Natural killer cell (primary cell): ENCODE measurements at regions not wholly inside any gene's neighbourhood (a gene's known extent, or its start where the extent isn't known, plus 50 kb on each side); places are given as distances from the start of the nearest gene placed in this dataset.

Experiments
- ATAC-seq, 3 donors: fragments of 150-1000 bp in 2 of 3; fragments of 200-7000 bp in 1 of 3; cut with Tn5 transposase; 1 replicate in 1 of 3; 2 replicates in 2 of 3; pipeline ENCODE4 v1.10.0; 2021; ENCODE audit warnings: mild to moderate bottlenecking in 2 of 3, moderate library complexity in 2 of 3
- DNase-seq, 2 donors: peaks; one replicate each; pipeline versions ENCODE4 v3.0.0 to v3.0.0-alpha.2; 2013 to 2021; ENCODE audit warnings: mixed read lengths in 1 of 2
- H3K27ac ChIP-seq: one replicate; pipeline ENCODE4 v1.5.1; 2013; ENCODE audit warnings: mild to moderate bottlenecking, low read length
- H3K27me3 ChIP-seq: one replicate; pipeline ENCODE4 v1.6.1; 2013; ENCODE audit warnings: low read length; ENCODE audit not compliant: control insufficient read depth, insufficient read depth
- H3K36me3 ChIP-seq: one replicate; pipeline ENCODE4 v1.6.1; 2013; ENCODE audit warnings: low read length; ENCODE audit not compliant: control insufficient read depth, insufficient read depth
- H3K4me1 ChIP-seq: one replicate; pipeline ENCODE4 v1.6.1; 2013; ENCODE audit warnings: low read length; ENCODE audit not compliant: control insufficient read depth, insufficient read depth
- H3K4me3 ChIP-seq: one replicate; pipeline ENCODE4 v1.5.1; 2013; ENCODE audit warnings: low read length
- H3K9me3 ChIP-seq: one replicate; pipeline ENCODE4 v1.6.1; 2013; ENCODE audit warnings: low read length; ENCODE audit not compliant: control insufficient read depth, insufficient read depth
- H3K27ac Mint-ChIP-seq, 2 donors: one replicate each; pipeline ENCODE4 v1.8.0; 2022; ENCODE audit warnings: mild to moderate bottlenecking in 2 of 2, mixed read lengths in 2 of 2, moderate library complexity in 1 of 2
- H3K27me3 Mint-ChIP-seq, 2 donors: one replicate each; pipeline ENCODE4 v1.8.0; 2022; ENCODE audit warnings: low read depth in 2 of 2, mixed read lengths in 2 of 2
- H3K36me3 Mint-ChIP-seq: one replicate; pipeline ENCODE4 v1.8.0; 2022; ENCODE audit warnings: mixed read lengths
- H3K4me1 Mint-ChIP-seq, 2 donors: one replicate each; pipeline ENCODE4 v1.8.0; 2022; ENCODE audit warnings: mixed read lengths in 2 of 2
- H3K4me3 Mint-ChIP-seq: one replicate; pipeline ENCODE4 v1.8.0; 2022; ENCODE audit warnings: mild to moderate bottlenecking, moderate library complexity, mixed read lengths
- H3K9me3 Mint-ChIP-seq, 2 donors: one replicate each; pipeline ENCODE4 v1.8.0; 2022; ENCODE audit warnings: mixed read lengths in 2 of 2
- WGBS: methylation state at CpG from one replicate; pipeline ENCODE4 v1.1.7; 2013; ENCODE audit warnings: missing lambda C conversion rate; ENCODE audit not compliant: insufficient coverage; 5-methylcytosine and 5-hydroxymethylcytosine counted together
- intact Hi-C: fragments of 100-400 bp; cut with micrococcal nuclease; formaldehyde crosslinking; loops from one replicate; pipeline ENCODE4 v1.14.2; 2022
- TF ChIP-seq, protein P1 (sequence below): fragments of 200-600 bp; IDR thresholded peaks from one replicate; pipeline ENCODE4 v1.8.0; 2022; ENCODE audit warnings: antibody characterized with exemption

DNA sequence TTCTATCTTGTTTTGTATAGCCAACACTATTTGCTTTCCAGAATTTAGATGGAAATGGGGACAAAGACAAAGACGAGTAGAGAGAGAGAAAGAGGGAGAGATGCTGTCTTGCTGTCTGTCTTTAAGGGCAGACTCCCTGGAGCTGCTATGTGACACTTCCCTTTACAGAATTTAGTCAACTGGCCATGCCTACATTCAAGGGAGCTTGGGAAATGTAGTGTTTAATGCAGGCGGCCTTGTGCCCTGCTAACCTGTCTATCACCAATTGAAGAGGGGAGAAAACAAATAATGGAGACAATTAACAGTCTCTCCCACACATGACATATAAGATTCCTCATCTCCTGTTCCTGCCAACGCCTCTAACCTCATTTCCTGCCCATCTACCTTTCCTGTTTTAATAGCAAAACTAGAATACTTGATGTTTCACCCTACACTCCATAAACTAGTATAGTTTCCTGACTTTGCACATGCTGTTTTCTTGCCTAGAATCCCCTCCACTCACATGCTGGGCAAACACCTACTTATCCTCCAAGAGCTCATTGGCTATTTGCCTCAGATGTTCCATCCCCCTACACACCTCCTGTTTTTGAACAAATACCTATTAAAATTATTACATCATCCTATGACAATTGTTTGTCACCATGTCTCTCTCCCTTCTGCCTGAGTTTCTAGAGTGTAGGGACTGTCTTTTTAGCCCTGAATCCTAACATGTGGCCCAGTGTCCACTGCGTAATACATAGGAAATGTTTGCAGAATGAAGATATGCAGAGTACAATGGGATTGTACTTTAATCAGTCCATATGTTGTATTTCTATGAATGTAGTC is 117.2 kb downstream of the SLC25A24 start:
- H3K9me3 Mint-ChIP-seq: peaks cover 0 to 2% of the 10 kb centered on the region in 2 donors
- H3K36me3 ChIP-seq: no peaks in the 10 kb centered on the region
- ATAC-seq (peak in 1 of 3 donors; percentile 14), DNase-seq (peak in 1 of 2 donors; percentile 55)
- WGBS: 54% methylated on average over 3 of the region's 4 CpGs
- no peaks in the 10 kb centered on the region for H3K27me3 Mint-ChIP-seq
- peaks cover 40% of the 10 kb centered on the region for H3K4me1 ChIP-seq
- no peaks in the 10 kb centered on the region for H3K9me3 ChIP-seq
- H3K36me3 Mint-ChIP-seq: no peaks in the 10 kb centered on the region
- H3K4me3 Mint-ChIP-seq: peak overlapping the region; percentile 59
- H3K4me3 ChIP-seq: no peak overlapping the region
- no peak overlapping the region for H3K27ac ChIP-seq
- intact Hi-C loops: loop anchor here (5.0 kb wide), 1 partner anchor 36 kb away; no protein-coding TSS in a partner anchor
- TF ChIP-seq, protein P1, sequence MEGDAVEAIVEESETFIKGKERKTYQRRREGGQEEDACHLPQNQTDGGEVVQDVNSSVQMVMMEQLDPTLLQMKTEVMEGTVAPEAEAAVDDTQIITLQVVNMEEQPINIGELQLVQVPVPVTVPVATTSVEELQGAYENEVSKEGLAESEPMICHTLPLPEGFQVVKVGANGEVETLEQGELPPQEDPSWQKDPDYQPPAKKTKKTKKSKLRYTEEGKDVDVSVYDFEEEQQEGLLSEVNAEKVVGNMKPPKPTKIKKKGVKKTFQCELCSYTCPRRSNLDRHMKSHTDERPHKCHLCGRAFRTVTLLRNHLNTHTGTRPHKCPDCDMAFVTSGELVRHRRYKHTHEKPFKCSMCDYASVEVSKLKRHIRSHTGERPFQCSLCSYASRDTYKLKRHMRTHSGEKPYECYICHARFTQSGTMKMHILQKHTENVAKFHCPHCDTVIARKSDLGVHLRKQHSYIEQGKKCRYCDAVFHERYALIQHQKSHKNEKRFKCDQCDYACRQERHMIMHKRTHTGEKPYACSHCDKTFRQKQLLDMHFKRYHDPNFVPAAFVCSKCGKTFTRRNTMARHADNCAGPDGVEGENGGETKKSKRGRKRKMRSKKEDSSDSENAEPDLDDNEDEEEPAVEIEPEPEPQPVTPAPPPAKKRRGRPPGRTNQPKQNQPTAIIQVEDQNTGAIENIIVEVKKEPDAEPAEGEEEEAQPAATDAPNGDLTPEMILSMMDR: no peak
- H3K27ac Mint-ChIP-seq: peak overlapping the region; percentile 61 to 78
- H3K27me3 ChIP-seq: no peaks in the 10 kb centered on the region
- peaks cover 65 to 68% of the 10 kb centered on the region in 2 donors for H3K4me1 Mint-ChIP-seq

DNA sequence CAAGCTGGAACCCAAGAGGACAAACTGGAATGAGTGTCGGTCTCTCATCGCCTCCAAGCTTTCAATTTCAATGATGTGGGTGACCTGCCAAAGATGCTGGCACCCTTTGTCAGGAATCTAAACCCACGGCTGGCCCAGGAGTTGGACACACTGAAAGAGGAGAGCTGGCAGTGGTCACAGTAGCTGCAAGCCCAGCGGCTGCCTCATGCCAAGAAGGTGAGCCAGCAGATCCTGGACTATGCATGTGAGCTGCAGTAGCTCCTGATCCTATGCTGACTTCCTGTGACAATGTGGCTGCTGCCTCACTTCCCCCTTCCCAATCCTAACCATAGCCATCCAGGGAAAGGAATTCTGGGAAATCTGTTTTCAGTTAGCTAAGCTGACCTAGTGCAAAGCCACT is 117.0 kb upstream of the VAV3 start:
- intact Hi-C loops: loop anchor here (5.0 kb wide), 1 partner anchor 35 kb away; no protein-coding TSS in a partner anchor
- Mint-ChIP-seq H3K36me3 (no peaks in the 10 kb centered on the region), H3K27me3 (no peaks in the 10 kb centered on the region), H3K9me3 (peaks cover 0 to 2% of the 10 kb centered on the region in 2 donors), H3K27ac (peak overlapping the region; percentile 61 to 82), H3K4me3 (no peak overlapping the region), H3K4me1 (peaks cover 69% of the 10 kb centered on the region in 2 donors)
- Histone ChIP-seq H3K36me3 (no peaks in the 10 kb centered on the region), H3K4me1 (peaks cover 45% of the 10 kb centered on the region), H3K4me3 (no peak overlapping the region), H3K9me3 (no peaks in the 10 kb centered on the region), H3K27me3 (no peaks in the 10 kb centered on the region), H3K27ac (no peak overlapping the region)
- TF ChIP-seq, protein P1: no peak
- 95% methylated on average over 4 of the region's 4 CpGs for whole genome bisulfite sequencing
- no peak for ATAC-seq
- no peak for DNase-seq

DNA sequence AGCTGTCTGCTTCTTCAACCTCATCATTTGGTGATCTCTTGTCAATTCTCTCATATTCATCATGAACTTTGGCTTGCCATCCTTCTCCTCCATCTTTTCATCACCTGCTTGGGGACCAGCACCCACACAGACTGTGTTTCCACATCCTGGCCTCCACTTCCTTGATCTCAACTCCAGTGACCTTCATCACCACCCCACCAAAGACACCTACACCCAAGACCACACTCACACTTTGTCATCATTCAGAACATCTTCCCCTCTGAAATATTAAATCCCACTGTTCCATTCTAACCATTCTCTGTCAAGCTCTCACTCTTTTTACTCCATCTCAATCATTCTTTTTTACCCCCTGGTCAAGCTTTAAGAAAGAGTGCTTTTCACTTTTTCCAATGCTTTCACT is 115.5 kb upstream of the VAV3 start:
- TF ChIP-seq, protein P1: no peak
- Mint-ChIP-seq H3K4me3 (peak overlapping the region; percentile 59), H3K27me3 (no peaks in the 10 kb centered on the region), H3K4me1 (peaks cover 62 to 63% of the 10 kb centered on the region in 2 donors), H3K9me3 (peaks cover 0 to 2% of the 10 kb centered on the region in 2 donors), H3K27ac (peak overlapping the region; percentile 61 to 82), H3K36me3 (no peaks in the 10 kb centered on the region)
- DNase-seq (peak; percentile 58 to 59), ATAC-seq (peak; percentile 71 to 92 (median 83))
- Histone ChIP-seq H3K9me3 (no peaks in the 10 kb centered on the region), H3K4me3 (no peak overlapping the region), H3K27me3 (no peaks in the 10 kb centered on the region), H3K4me1 (peaks cover 45% of the 10 kb centered on the region), H3K27ac (peak overlapping the region; percentile 74), H3K36me3 (no peaks in the 10 kb centered on the region)
- intact Hi-C loops: loop anchor here (1.0 to 5.0 kb wide), 3 partner anchors 33 to 294 kb away; no protein-coding TSS in a partner anchor
